ENCODE measurements at regions not wholly inside any gene's neighbourhood (a gene's known extent, or its start where the extent isn't known, plus 50 kb on each side); places are given as distances from the start of the nearest gene placed in this dataset.

DNA sequence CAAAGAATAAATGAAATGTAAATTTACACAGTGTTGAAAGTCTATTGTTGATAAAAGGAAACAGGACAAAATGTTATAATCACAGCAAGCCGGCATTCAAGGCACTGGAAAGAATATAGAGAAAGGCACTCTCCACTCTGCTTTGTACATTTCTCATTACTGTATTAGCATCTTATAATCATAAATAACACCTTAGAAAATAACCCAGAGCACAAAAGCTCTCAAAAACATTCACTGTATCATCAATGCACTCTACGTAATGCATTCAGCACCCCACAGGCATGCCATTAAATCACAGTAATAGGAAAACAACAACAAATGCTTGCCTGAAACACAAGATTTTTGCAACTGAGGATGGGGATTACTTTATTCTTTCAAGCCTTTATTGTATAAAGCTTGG lies 75.3 kb upstream of the TRPC3 start:
- DNase-seq: no peak

- DNase-seq: no peak
Measured at GRCh38 chr4:122017296-122017695, 65.4 kb upstream of the TRPC3 start.

DNA sequence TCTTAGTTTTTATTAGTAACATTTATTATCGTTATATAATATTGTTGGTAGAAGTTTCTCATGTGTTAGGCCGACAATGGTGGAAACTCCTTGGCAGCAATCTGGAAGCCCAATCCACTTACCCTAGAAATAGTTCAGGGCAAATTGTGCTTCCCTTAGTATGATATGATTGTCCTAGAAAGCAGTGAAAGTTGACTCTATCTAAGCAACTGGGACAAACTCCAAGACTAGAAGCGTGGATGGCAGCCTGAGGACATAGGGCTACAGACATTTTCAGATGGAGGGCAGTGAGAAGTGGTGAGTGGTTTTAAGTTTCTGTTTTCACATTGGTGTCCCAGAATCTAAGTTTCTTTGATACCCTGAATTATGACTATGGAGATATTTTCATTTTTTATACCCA lies 63.3 kb upstream of the TRPC3 start:
- DNase-seq: no peak

- DNase-seq: no peak
Measured at GRCh38 chr4:122012735-122013134, 60.9 kb upstream of the TRPC3 start.

GRCh38 chr4:122010610-122011009 lies 58.8 kb upstream of the TRPC3 start:
- no peak for DNase-seq

GRCh38 chr4:122009524-122009923 lies 57.7 kb upstream of the TRPC3 start:
- DNase-seq: no peak

GRCh38 chr4:122007016-122007415 lies 55.2 kb upstream of the TRPC3 start:
- DNase-seq: no peak

DNA sequence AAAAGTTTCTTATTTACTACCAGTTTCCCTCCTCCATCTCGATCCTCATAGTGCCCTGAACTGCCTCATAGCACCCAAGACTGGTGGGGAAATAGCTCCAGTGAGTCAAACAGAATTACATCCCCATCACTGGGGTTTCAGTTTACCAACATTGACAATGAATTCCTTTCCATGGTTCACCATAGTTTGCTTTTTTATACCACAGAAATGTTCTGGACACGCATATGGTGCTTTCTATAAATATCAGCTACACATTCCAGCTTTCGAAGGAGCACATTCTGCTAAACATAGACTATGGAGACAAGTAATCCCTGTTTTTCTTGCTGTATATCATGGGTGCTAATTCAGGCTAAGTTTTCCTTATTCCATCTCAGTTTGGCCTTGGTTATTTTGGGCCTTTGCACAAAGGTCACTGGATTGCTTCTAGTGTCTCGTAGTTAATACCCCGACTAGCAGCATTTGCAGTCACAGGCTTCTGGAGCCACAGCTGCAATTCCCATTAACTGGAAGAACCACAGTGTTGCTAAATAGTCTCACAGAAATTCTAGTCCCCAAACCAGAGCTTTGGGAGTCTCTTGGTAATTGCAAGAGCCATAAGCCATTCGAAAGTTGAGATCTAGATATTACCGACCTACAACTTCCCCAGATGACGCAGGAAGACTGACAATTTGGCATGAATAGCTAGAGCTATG lies 53.4 kb upstream of the TRPC3 start:
- no peak for DNase-seq

DNA sequence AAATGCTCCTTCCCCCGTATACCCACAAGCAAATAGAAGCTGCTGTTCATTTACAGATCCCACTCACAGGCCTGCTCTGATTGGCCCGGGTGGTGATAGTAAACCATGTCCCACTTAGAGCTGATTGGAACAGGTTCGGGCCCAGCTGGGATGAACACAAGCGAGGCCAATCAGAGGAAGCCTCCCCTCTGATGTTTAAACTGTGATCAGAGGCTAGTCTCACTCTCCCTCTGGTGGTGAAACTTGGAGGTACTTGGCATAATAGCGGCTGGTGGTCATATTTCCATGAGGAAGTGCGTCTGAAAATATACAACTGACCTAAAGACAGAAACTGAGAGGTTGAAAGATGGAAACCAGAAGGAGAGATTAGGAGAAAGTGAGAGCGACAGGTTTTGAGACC lies 51.5 kb upstream of the TRPC3 start:
- DNase-seq: peak; percentile 53
